ENCODE measurements at regions not wholly inside any gene's neighbourhood (a gene's known extent, or its start where the extent isn't known, plus 50 kb on each side); places are given as distances from the start of the nearest gene placed in this dataset.

DNA sequence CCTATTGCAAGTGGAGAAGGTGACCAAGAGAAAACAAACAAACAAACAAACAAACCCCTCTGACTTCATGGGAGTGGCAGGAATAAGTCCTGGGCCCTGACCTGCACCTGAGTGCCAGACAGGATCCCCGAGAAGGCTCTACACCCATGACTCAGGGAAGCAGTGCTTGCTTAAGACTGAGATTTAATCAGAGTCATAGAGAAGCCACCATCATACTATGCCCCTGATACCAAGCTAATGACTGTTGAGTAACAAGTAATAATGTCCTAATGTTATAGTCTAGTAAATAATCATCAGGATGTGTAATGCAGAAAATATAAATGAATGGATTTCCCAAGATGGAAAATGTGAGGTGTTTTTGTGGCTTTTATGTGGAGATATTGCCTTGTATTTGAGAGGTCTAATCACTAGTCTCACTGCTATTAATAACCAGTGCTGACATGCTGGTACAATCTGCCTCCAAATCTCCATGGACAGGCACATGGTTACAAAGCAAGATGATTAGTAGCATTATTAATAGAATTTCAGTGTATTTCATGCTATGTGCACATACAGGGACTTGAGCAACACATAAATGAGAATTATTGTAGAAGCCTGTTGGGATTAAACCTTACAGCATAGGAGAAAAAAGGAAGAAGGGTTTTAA, 1290.9 kb downstream of the MRPL39 start:
- Mint-ChIP-seq H3K27ac (no peak overlapping the region), H3K4me1 (ENCODE audit: low read depth) (no peaks in the 10 kb centered on the region), H3K36me3 (ENCODE audit: insufficient read depth) (no peaks in the 10 kb centered on the region), H3K9me3 (ENCODE audit: low read depth) (peaks cover 10% of the 10 kb centered on the region), H3K4me3 (ENCODE audit: low read depth) (no peak overlapping the region), H3K27me3 (no peaks in the 10 kb centered on the region)
- no peak for DNase-seq (ENCODE audit: low spot score, unreplicated experiment)
- TF ChIP-seq, protein P1, sequence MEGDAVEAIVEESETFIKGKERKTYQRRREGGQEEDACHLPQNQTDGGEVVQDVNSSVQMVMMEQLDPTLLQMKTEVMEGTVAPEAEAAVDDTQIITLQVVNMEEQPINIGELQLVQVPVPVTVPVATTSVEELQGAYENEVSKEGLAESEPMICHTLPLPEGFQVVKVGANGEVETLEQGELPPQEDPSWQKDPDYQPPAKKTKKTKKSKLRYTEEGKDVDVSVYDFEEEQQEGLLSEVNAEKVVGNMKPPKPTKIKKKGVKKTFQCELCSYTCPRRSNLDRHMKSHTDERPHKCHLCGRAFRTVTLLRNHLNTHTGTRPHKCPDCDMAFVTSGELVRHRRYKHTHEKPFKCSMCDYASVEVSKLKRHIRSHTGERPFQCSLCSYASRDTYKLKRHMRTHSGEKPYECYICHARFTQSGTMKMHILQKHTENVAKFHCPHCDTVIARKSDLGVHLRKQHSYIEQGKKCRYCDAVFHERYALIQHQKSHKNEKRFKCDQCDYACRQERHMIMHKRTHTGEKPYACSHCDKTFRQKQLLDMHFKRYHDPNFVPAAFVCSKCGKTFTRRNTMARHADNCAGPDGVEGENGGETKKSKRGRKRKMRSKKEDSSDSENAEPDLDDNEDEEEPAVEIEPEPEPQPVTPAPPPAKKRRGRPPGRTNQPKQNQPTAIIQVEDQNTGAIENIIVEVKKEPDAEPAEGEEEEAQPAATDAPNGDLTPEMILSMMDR (IDR thresholded peaks at IDR 0.05; ENCODE audit: unreplicated experiment): no peak

DNA sequence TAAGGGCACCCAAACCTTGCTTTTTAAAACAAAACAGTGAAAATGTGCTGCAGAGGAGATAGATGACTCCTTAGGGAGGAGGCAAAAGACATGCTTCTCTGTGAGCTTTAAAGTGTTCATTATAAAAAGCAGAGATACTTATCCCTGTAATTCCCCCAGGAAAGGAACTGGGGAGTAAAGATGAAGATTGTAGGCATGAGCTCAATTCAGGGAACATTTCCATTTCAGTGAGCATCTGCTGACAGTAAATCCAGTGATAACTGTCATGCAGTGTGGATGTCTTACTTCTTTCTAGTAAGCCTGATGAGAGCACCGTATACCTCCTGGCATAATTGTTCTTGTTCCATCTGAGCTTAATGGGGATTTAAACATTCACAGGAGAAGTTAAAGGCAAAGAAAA, 1296.5 kb downstream of the MRPL39 start:
- Mint-ChIP-seq H3K4me3 (ENCODE audit: low read depth) (no peak overlapping the region), H3K27me3 (no peaks in the 10 kb centered on the region), H3K4me1 (ENCODE audit: low read depth) (peaks cover 5% of the 10 kb centered on the region), H3K27ac (no peak overlapping the region), H3K9me3 (ENCODE audit: low read depth) (peaks cover 15% of the 10 kb centered on the region), H3K36me3 (ENCODE audit: insufficient read depth) (no peaks in the 10 kb centered on the region)
- TF ChIP-seq, protein P1 (IDR thresholded peaks at IDR 0.05; ENCODE audit: unreplicated experiment): no peak
- DNase-seq (ENCODE audit: low spot score, unreplicated experiment): no peak

DNA sequence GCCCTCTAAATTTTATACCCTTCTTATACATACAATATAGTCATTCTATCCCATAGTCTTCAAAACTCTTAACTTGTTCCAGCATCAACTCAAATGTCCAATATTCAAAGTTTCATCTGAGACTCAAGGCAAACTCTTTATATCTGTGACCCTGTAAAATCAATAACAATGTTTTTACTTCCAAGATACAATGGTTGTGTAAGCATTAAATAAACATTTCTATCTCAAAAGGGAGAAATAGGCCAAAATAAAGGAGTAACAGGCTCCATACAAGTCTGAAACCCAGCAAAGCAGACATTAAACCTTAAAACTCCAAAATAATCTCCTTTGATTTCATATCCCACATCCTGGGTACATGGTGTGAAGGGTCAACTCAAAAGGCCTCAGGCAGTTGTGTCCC, 1299.1 kb downstream of the MRPL39 start:
- Mint-ChIP-seq H3K27me3 (no peaks in the 10 kb centered on the region), H3K36me3 (ENCODE audit: insufficient read depth) (no peaks in the 10 kb centered on the region), H3K4me1 (ENCODE audit: low read depth) (peaks cover 5% of the 10 kb centered on the region), H3K9me3 (ENCODE audit: low read depth) (peaks cover 12% of the 10 kb centered on the region), H3K27ac (no peak overlapping the region), H3K4me3 (ENCODE audit: low read depth) (no peak overlapping the region)
- DNase-seq (ENCODE audit: low spot score, unreplicated experiment): no peak
- TF ChIP-seq, protein P1 (IDR thresholded peaks at IDR 0.05; ENCODE audit: unreplicated experiment): no peak

DNA sequence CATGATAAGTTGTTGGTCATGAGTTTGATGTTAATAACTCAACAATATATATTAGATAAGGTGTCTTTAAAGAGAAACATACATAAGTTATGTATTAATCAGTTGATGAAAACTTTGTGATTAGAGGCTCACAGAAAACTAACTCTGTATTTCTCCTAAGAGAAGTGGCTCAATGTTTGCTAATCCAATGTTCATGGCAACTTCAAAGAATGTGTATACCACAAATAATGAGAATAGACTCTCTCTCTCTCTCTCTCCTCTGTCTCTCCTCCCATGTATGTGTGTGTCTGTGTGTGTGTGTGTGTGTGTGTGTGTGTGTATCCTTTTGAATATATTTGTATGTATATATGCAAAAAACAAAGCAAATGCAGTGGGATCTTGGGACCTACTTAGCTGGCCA, 1304.9 kb downstream of the MRPL39 start:
- TF ChIP-seq, protein P1 (IDR thresholded peaks at IDR 0.05; ENCODE audit: unreplicated experiment): no peak
- no peak for DNase-seq (ENCODE audit: low spot score, unreplicated experiment)
- H3K4me1 Mint-ChIP-seq (ENCODE audit: low read depth): no peaks in the 10 kb centered on the region
- no peaks in the 10 kb centered on the region for H3K27me3 Mint-ChIP-seq
- H3K9me3 Mint-ChIP-seq (ENCODE audit: low read depth): peaks cover 6% of the 10 kb centered on the region
- no peak overlapping the region for H3K4me3 Mint-ChIP-seq (ENCODE audit: low read depth)
- no peak overlapping the region for H3K27ac Mint-ChIP-seq
- H3K36me3 Mint-ChIP-seq (ENCODE audit: insufficient read depth): no peaks in the 10 kb centered on the region

DNA sequence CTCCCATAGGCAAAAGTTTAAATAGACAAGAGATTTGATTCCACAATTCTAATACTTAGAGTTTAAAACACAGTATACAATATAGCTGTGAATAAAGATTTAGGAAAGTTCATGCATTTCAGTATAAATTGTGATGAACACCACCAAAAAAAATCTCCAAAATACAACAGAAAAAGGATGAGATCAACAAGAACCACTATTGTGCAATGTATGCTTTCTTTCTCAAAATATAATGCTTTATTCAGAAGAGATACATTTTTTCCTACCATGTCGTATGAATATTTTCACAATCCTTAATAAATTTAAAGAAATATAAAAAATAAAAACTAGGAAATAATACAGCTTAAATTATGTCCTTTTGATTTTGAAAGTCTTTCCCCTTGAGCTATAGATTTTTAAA, 1309.2 kb downstream of the MRPL39 start:
- Mint-ChIP-seq H3K27me3 (no peaks in the 10 kb centered on the region), H3K4me1 (ENCODE audit: low read depth) (no peaks in the 10 kb centered on the region), H3K27ac (no peak overlapping the region), H3K4me3 (ENCODE audit: low read depth) (no peak overlapping the region), H3K9me3 (ENCODE audit: low read depth) (peaks cover 15% of the 10 kb centered on the region), H3K36me3 (ENCODE audit: insufficient read depth) (no peaks in the 10 kb centered on the region)
- TF ChIP-seq, protein P1 (IDR thresholded peaks at IDR 0.05; ENCODE audit: unreplicated experiment): no peak
- no peak for DNase-seq (ENCODE audit: low spot score, unreplicated experiment)
